ENCODE measurements at regions not wholly inside any gene's neighbourhood (a gene's known extent, or its start where the extent isn't known, plus 50 kb on each side); places are given as distances from the start of the nearest gene placed in this dataset.

- Histone ChIP-seq H3K4me1 (ENCODE audit: insufficient read depth, low read length, poor library complexity, severe bottlenecking) (no peaks in the 10 kb centered on the region), H3K36me3 (ENCODE audit: insufficient read depth, low read length) (no peaks in the 10 kb centered on the region), H4K20me1 (ENCODE audit: insufficient read depth, low read length, poor library complexity, severe bottlenecking) (no peaks in the 10 kb centered on the region), H3K4me3 (ENCODE audit: low read length, poor library complexity, severe bottlenecking) (no peak overlapping the region), H3K79me2 (ENCODE audit: insufficient read depth, low read length) (no peaks in the 10 kb centered on the region), H3K9me2 (replicated peaks; ENCODE audit: low read depth, low read length) (0 out of 2 replicates have a peak, but pooled peaks cover 5% of the 10 kb centered on the region), H2AFZ (ENCODE audit: low read length) (no peak overlapping the region), H3K4me2 (ENCODE audit: low read depth, low read length, poor library complexity, severe bottlenecking) (no peak overlapping the region), H3K27me3 (ENCODE audit: insufficient read depth, low read length, poor library complexity, severe bottlenecking) (no peaks in the 10 kb centered on the region), H3F3A (ENCODE audit: low read depth) (no peaks in the 10 kb centered on the region), H3K9me3 (ENCODE audit: insufficient read depth, low read depth, low read length) (no peaks in the 10 kb centered on the region), H3K9ac (ENCODE audit: low read depth, low read length, poor library complexity, severe bottlenecking) (no peak overlapping the region)
- no peak for TF ChIP-seq EZH2phosphoT487 (IDR thresholded peaks at IDR 0.05; ENCODE audit: borderline replicate concordance)
Observed at GRCh38 chr1:104718752-104719151, 969.1 kb downstream of the AMY1C start.

DNA sequence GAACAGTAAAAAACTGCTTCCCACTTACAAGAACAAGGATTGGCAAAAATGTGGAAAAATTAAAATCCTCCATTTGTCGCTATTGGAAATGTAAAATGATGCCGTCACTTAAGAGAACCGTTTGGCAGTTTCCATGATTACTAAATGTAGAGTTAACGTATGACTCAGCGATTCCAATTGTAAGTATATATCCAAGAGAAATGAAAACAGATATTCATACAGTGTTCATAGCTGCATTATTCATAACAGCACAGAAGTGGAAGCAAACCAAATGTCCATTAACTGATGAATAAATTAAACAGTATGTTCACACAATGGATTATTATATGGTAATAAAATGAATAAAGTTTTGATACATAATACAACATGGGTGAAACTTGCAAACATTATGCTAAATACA is 971.0 kb downstream of the AMY1C start:
- no peaks in the 10 kb centered on the region for H3K27me3 ChIP-seq (ENCODE audit: insufficient read depth, low read length, poor library complexity, severe bottlenecking)
- no peaks in the 10 kb centered on the region for H3K9me3 ChIP-seq (ENCODE audit: insufficient read depth, low read depth, low read length)
- no peak overlapping the region for H3K4me3 ChIP-seq (ENCODE audit: low read length, poor library complexity, severe bottlenecking)
- no peaks in the 10 kb centered on the region for H3F3A ChIP-seq (ENCODE audit: low read depth)
- H3K79me2 ChIP-seq (ENCODE audit: insufficient read depth, low read length) = no peaks in the 10 kb centered on the region
- H3K9ac ChIP-seq (ENCODE audit: low read depth, low read length, poor library complexity, severe bottlenecking) = no peak overlapping the region
- TF ChIP-seq, protein P1, sequence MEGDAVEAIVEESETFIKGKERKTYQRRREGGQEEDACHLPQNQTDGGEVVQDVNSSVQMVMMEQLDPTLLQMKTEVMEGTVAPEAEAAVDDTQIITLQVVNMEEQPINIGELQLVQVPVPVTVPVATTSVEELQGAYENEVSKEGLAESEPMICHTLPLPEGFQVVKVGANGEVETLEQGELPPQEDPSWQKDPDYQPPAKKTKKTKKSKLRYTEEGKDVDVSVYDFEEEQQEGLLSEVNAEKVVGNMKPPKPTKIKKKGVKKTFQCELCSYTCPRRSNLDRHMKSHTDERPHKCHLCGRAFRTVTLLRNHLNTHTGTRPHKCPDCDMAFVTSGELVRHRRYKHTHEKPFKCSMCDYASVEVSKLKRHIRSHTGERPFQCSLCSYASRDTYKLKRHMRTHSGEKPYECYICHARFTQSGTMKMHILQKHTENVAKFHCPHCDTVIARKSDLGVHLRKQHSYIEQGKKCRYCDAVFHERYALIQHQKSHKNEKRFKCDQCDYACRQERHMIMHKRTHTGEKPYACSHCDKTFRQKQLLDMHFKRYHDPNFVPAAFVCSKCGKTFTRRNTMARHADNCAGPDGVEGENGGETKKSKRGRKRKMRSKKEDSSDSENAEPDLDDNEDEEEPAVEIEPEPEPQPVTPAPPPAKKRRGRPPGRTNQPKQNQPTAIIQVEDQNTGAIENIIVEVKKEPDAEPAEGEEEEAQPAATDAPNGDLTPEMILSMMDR (conservative IDR thresholded peaks at IDR 0.05; ENCODE audit: low read length) = no peak
- no peak for TF ChIP-seq EZH2phosphoT487 (IDR thresholded peaks at IDR 0.05; ENCODE audit: borderline replicate concordance)
- H3K4me1 ChIP-seq (ENCODE audit: insufficient read depth, low read length, poor library complexity, severe bottlenecking) = no peaks in the 10 kb centered on the region
- no peak overlapping the region for H3K4me2 ChIP-seq (ENCODE audit: low read depth, low read length, poor library complexity, severe bottlenecking)
- no peaks in the 10 kb centered on the region for H4K20me1 ChIP-seq (ENCODE audit: insufficient read depth, low read length, poor library complexity, severe bottlenecking)
- H3K36me3 ChIP-seq (ENCODE audit: insufficient read depth, low read length) = no peaks in the 10 kb centered on the region
- H2AFZ ChIP-seq (ENCODE audit: low read length) = no peak overlapping the region
- no peaks in the 10 kb centered on the region for H3K9me2 ChIP-seq (replicated peaks; ENCODE audit: low read depth, low read length)

GRCh38 chr1:104726917-104727316 is 977.2 kb downstream of the AMY1C start:
- Histone ChIP-seq H3F3A (ENCODE audit: low read depth) (no peaks in the 10 kb centered on the region), H3K27me3 (ENCODE audit: insufficient read depth, low read length, poor library complexity, severe bottlenecking) (no peaks in the 10 kb centered on the region), H3K4me3 (ENCODE audit: low read length, poor library complexity, severe bottlenecking) (no peak overlapping the region), H2AFZ (ENCODE audit: low read length) (no peak overlapping the region), H3K9ac (ENCODE audit: low read depth, low read length, poor library complexity, severe bottlenecking) (no peak overlapping the region), H3K36me3 (ENCODE audit: insufficient read depth, low read length) (no peaks in the 10 kb centered on the region), H3K9me3 (ENCODE audit: insufficient read depth, low read depth, low read length) (no peaks in the 10 kb centered on the region), H4K20me1 (ENCODE audit: insufficient read depth, low read length, poor library complexity, severe bottlenecking) (no peaks in the 10 kb centered on the region), H3K9me2 (replicated peaks; ENCODE audit: low read depth, low read length) (no peaks in the 10 kb centered on the region), H3K79me2 (ENCODE audit: insufficient read depth, low read length) (no peaks in the 10 kb centered on the region), H3K4me1 (ENCODE audit: insufficient read depth, low read length, poor library complexity, severe bottlenecking) (no peaks in the 10 kb centered on the region), H3K4me2 (ENCODE audit: low read depth, low read length, poor library complexity, severe bottlenecking) (no peak overlapping the region)
- TF ChIP-seq, protein P1 (conservative IDR thresholded peaks at IDR 0.05; ENCODE audit: low read length) = no peak
- TF ChIP-seq EZH2phosphoT487 (IDR thresholded peaks at IDR 0.05; ENCODE audit: borderline replicate concordance) = no peak

DNA sequence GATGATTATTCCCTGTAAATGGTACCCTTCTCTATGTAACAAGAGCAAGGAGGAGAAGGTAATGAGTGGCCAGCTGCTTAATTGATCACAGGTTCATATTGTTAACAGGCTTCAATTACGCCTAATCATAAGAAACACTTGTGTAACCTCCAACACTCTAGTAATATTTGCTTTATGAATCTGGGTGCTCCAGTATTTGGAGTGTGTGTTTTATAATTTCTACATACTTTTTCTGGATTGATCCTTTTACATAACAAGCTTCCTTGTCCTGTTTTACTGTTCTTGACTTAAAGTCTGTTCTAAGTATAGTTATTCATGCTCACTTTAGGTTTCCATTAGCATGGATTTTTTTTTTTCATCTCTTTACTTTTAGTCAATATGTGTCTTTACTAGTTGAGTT is 984.2 kb downstream of the AMY1C start:
- H2AFZ ChIP-seq (ENCODE audit: low read length) = no peak overlapping the region
- H3K79me2 ChIP-seq (ENCODE audit: insufficient read depth, low read length) = no peaks in the 10 kb centered on the region
- H3K27me3 ChIP-seq (ENCODE audit: insufficient read depth, low read length, poor library complexity, severe bottlenecking) = no peaks in the 10 kb centered on the region
- TF ChIP-seq EZH2phosphoT487 (IDR thresholded peaks at IDR 0.05; ENCODE audit: borderline replicate concordance) = no peak
- TF ChIP-seq, protein P1 (conservative IDR thresholded peaks at IDR 0.05; ENCODE audit: low read length) = no peak
- no peaks in the 10 kb centered on the region for H3F3A ChIP-seq (ENCODE audit: low read depth)
- no peaks in the 10 kb centered on the region for H3K36me3 ChIP-seq (ENCODE audit: insufficient read depth, low read length)
- no peaks in the 10 kb centered on the region for H4K20me1 ChIP-seq (ENCODE audit: insufficient read depth, low read length, poor library complexity, severe bottlenecking)
- H3K4me2 ChIP-seq (ENCODE audit: low read depth, low read length, poor library complexity, severe bottlenecking) = no peak overlapping the region
- H3K4me3 ChIP-seq (ENCODE audit: low read length, poor library complexity, severe bottlenecking) = no peak overlapping the region
- H3K9me2 ChIP-seq (replicated peaks; ENCODE audit: low read depth, low read length) = no peaks in the 10 kb centered on the region
- no peaks in the 10 kb centered on the region for H3K4me1 ChIP-seq (ENCODE audit: insufficient read depth, low read length, poor library complexity, severe bottlenecking)
- H3K9ac ChIP-seq (ENCODE audit: low read depth, low read length, poor library complexity, severe bottlenecking) = no peak overlapping the region
- H3K9me3 ChIP-seq (ENCODE audit: insufficient read depth, low read depth, low read length) = no peaks in the 10 kb centered on the region
